ENCODE measurements at regions not wholly inside any gene's neighbourhood (a gene's known extent, or its start where the extent isn't known, plus 50 kb on each side); places are given as distances from the start of the nearest gene placed in this dataset.

DNA sequence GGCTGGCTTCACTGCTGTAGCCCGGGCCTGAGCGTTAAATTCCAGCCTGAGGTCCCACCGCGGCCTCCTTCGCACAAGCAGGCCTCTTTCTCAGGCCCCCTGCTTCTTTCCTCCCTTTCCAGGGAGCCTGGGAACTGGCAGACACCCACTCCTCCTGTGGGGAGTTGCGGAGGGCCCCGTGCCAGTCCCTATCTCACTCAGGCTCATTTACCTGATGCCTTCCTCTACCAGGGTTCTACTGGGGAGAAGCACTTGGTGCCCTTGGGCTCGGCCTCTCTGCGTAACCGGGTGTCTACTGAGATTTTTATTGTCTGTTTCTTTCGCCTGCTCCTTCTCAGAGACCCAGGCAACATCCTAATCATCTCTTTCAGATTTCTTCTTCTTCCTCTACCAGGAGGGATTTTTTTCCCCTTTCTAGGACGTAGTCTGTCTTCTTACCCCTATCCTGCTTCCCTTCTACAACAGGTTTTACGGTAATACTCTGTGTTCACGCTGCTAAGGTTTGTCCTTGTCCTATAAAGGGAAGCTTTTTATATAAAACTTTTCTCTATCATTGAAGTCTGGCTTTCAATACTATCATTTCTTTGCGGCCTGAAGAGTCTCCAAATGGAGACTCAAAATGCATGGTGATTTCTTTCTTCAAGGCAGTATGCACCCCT, 135.4 kb upstream of the GPR12 start:
- H3K27me3 ChIP-seq: no peaks in the 10 kb centered on the region
- no peaks in the 10 kb centered on the region for H3K9me3 ChIP-seq
- ATAC-seq: no peak
- no peaks in the 10 kb centered on the region for H3K4me1 ChIP-seq
- no peak overlapping the region for H3K27ac ChIP-seq
- WGBS, 2 donors: 49 to 51% methylated on average over 15 of the region's 15 CpGs
- TF ChIP-seq, protein P1, sequence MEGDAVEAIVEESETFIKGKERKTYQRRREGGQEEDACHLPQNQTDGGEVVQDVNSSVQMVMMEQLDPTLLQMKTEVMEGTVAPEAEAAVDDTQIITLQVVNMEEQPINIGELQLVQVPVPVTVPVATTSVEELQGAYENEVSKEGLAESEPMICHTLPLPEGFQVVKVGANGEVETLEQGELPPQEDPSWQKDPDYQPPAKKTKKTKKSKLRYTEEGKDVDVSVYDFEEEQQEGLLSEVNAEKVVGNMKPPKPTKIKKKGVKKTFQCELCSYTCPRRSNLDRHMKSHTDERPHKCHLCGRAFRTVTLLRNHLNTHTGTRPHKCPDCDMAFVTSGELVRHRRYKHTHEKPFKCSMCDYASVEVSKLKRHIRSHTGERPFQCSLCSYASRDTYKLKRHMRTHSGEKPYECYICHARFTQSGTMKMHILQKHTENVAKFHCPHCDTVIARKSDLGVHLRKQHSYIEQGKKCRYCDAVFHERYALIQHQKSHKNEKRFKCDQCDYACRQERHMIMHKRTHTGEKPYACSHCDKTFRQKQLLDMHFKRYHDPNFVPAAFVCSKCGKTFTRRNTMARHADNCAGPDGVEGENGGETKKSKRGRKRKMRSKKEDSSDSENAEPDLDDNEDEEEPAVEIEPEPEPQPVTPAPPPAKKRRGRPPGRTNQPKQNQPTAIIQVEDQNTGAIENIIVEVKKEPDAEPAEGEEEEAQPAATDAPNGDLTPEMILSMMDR (IDR thresholded peaks at IDR 0.05): no peak
- no peak for DNase-seq
- no peaks in the 10 kb centered on the region for H3K36me3 ChIP-seq
- FAIRE-seq: no peak
- intact Hi-C loops (cut with DNase I): no loop called here
- H3K4me3 ChIP-seq: no peak overlapping the region

DNA sequence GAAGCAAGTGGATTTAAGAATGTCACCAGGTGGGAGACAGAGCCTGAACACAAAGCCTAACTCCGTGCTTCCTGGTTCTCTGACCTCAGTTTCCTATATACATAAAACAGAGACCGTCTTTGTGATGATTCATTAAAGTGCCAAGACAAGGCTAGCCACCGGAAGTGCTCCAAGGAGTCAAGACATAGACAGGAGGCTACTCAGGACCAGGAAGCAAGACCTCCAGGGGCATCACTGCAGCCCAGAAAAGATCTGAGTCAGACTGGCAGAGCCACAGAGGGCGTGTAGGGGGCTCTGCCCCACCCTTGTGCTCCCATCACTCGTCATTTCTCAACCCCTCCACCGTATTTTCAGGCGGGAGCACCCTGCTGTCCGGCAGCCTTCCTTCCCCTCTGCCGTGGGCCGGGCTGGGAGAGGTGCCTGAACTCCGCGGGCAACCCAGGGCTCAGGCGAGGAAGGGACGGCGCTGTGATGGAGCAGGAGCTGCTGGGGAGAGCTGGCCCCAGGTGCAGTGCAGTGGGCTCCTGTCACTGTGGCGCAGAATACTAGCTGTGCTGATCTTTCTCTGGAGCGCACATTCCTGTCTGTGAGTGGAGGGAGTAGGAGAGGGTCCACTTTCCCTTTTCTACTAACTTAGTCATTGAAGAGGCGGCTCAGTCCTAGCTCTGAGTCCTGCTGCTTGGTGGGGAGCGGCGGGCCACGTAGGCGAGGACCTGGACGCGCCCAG, 134.7 kb upstream of the GPR12 start:
- no peak for ATAC-seq

DNA sequence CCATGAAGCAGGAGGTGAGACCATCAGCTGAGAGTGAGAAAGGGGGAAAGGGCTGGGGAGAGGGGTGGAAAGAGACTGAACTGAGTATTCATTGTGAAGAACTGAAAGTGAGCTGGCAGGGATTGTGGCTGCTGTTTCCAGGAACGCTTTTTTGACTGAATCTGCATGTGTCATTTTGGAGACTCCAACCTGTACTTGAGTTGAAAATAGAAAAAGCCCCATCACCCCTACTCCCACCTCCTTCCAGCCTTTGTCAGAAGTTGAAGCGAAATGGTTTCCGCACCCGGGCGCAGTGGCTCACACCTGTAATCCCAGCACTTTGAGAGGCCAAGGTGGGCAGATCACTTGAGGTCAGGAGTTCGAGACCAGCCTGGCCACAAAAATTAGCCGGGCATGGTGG, 128.0 kb upstream of the GPR12 start:
- Histone ChIP-seq H3K9me3 (no peaks in the 10 kb centered on the region), H3K4me1 (no peaks in the 10 kb centered on the region), H3K27me3 (no peaks in the 10 kb centered on the region), H3K36me3 (no peaks in the 10 kb centered on the region), H3K4me3 (no peak overlapping the region), H3K27ac (no peak overlapping the region)
- no peak for FAIRE-seq
- no peak for ATAC-seq
- TF ChIP-seq, protein P1 (IDR thresholded peaks at IDR 0.05): no peak
- WGBS, 2 donors: 71 to 85% methylated on average over 7 of the region's 7 CpGs
- intact Hi-C loops (cut with DNase I): no loop called here
- DNase-seq: no peak

More for the DNA sequence above, 134.7 kb upstream of the GPR12 start:
- TF ChIP-seq, protein P1 (IDR thresholded peaks at IDR 0.05): no peak
- no peak for FAIRE-seq
- DNase-seq: no peak
- H3K27ac ChIP-seq: no peak overlapping the region
- H3K4me3 ChIP-seq: no peak overlapping the region
- no peaks in the 10 kb centered on the region for H3K9me3 ChIP-seq
- H3K4me1 ChIP-seq: no peaks in the 10 kb centered on the region
- no peaks in the 10 kb centered on the region for H3K36me3 ChIP-seq
- intact Hi-C loops (cut with DNase I): no loop called here
- WGBS, 2 donors: 24 to 35% methylated on average over 19 to 24 of the region's 24 CpGs
- H3K27me3 ChIP-seq: no peaks in the 10 kb centered on the region

DNA sequence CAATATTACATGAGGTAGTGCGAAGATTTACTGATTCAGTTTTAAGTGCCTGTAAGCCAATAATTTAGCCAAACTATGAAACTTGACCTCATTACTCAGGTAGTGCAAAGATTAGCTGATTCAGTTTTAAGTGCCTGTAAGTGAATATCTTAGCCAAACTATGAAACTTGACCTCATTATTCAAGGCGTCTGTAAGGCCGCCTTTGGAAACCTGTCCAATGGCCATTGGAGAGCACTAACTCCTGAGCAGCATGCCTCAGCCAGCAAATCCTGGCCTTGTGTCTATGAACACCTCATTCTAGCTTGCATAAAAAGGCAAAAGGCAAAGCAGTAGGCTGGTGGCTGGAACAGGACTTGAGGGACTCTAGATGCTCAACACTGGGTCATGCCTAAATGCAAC, 127.0 kb upstream of the GPR12 start:
- no peak for FAIRE-seq

More for the DNA sequence above, 127.0 kb upstream of the GPR12 start:
- DNase-seq (no peak), ATAC-seq (no peak)
- Histone ChIP-seq H3K27me3 (no peaks in the 10 kb centered on the region), H3K9me3 (no peaks in the 10 kb centered on the region), H3K27ac (no peak overlapping the region), H3K36me3 (no peaks in the 10 kb centered on the region), H3K4me1 (no peaks in the 10 kb centered on the region), H3K4me3 (no peak overlapping the region)
- intact Hi-C loops (cut with DNase I): no loop called here
- 56 to 62% methylated on average over 3 of the region's 3 CpGs for WGBS, 2 donors
- TF ChIP-seq, protein P1 (IDR thresholded peaks at IDR 0.05): no peak

All from pancreas (tissue), 10 donors.